ENCODE measurements at regions not wholly inside any gene's neighbourhood (a gene's known extent, or its start where the extent isn't known, plus 50 kb on each side); places are given as distances from the start of the nearest gene placed in this dataset.

DNA sequence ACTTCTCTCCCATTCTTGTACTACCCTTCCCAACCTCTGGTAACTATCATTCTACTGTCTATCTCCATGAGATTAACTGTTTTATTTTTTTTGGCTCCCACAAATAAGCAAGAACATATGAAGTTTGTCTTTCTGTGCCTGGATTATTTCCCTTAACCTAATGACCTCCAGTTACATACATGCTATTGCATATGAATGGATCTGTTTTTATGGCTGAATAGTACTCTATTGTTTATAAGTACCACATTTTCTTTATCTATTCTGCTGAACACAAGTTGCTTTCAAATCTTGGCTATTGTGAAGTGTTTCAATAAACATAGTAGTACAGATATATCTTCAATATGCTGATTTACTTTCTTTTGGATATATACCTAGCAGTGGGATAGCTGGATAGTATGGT is 376.6 kb upstream of the KCND2 start:
- TF ChIP-seq, protein P1, sequence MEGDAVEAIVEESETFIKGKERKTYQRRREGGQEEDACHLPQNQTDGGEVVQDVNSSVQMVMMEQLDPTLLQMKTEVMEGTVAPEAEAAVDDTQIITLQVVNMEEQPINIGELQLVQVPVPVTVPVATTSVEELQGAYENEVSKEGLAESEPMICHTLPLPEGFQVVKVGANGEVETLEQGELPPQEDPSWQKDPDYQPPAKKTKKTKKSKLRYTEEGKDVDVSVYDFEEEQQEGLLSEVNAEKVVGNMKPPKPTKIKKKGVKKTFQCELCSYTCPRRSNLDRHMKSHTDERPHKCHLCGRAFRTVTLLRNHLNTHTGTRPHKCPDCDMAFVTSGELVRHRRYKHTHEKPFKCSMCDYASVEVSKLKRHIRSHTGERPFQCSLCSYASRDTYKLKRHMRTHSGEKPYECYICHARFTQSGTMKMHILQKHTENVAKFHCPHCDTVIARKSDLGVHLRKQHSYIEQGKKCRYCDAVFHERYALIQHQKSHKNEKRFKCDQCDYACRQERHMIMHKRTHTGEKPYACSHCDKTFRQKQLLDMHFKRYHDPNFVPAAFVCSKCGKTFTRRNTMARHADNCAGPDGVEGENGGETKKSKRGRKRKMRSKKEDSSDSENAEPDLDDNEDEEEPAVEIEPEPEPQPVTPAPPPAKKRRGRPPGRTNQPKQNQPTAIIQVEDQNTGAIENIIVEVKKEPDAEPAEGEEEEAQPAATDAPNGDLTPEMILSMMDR (IDR thresholded peaks at IDR 0.05), result no peak
- H3K36me3 ChIP-seq, result no peaks in the 10 kb centered on the region
- DNase-seq (no peak), ATAC-seq (no peak)
- H3K4me1 ChIP-seq, result no peaks in the 10 kb centered on the region
- H3K9me3 ChIP-seq, result peaks cover 0 to 13% (median 0%) of the 10 kb centered on the region in 11 donors
- intact Hi-C loops (cut with DNase I), result no loop called here
- no peak overlapping the region for H3K4me3 ChIP-seq
- H3K27me3 ChIP-seq, result no peaks in the 10 kb centered on the region
- H3K27ac ChIP-seq, result no peak overlapping the region

DNA sequence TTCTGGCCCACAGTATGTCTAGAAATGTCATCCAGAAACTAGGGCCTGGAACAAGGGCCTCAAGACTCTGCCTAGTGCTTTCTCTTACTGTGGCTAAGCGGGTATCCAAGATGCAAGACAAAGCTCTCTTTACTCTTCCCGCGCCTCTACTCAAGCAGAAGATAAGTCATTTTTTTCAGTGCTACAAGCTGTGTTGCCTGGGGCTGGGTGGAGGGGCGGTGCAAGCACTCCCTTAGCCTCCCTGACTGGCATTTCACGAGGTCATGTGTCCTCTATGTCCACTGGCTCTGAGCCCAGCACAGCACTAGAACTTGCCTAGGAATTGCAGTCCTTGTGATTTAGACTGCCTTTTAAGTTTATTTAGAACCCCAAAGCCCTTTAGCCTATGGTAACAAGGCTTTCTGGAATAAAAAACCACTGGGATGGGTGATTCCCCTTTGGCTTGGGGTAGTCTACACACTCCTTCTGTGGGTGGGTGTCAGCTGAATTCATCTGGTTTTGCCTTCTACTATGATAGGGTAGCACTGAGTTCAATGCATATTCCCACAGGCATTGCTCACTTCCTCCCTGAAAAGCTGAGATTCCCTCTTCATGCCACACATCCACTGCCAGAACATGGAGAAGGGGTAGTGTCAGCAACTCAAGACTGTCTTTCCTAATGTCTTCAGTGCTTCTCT is 371.8 kb upstream of the KCND2 start:
- DNase-seq (no peak), ATAC-seq (no peak)
- Histone ChIP-seq H3K36me3 (no peaks in the 10 kb centered on the region), H3K4me3 (no peak overlapping the region), H3K27ac (no peak overlapping the region), H3K27me3 (no peaks in the 10 kb centered on the region), H3K9me3 (peaks cover 0 to 13% (median 0%) of the 10 kb centered on the region in 11 donors), H3K4me1 (no peaks in the 10 kb centered on the region)
- TF ChIP-seq, protein P1 (IDR thresholded peaks at IDR 0.05), result no peak
- 62% methylated on average over 5 of the region's 5 CpGs for WGBS, 2 donors
- intact Hi-C loops (cut with DNase I), result no loop called here

- TF ChIP-seq, protein P1 (IDR thresholded peaks at IDR 0.05), result no peak
- no peak for DNase-seq
- no peak for ATAC-seq
- no peak overlapping the region for H3K27ac ChIP-seq
- H3K27me3 ChIP-seq, result no peaks in the 10 kb centered on the region
- intact Hi-C loops (cut with DNase I), result no loop called here
- WGBS, 2 donors, result 93 to 94% methylated on average over 2 of the region's 2 CpGs
- H3K36me3 ChIP-seq, result no peaks in the 10 kb centered on the region
- H3K4me1 ChIP-seq, result no peaks in the 10 kb centered on the region
- H3K4me3 ChIP-seq, result no peak overlapping the region
- peaks cover 0 to 4% (median 0%) of the 10 kb centered on the region in 11 donors for H3K9me3 ChIP-seq
These were observed 369.9 kb upstream of the KCND2 start for GRCh38 chr7:119903085-119903484.

GRCh38 chr7:119905495-119905894 is 367.5 kb upstream of the KCND2 start:
- H3K36me3 ChIP-seq, result no peaks in the 10 kb centered on the region
- no peak overlapping the region for H3K4me3 ChIP-seq
- H3K27ac ChIP-seq, result no peak overlapping the region
- TF ChIP-seq, protein P1 (IDR thresholded peaks at IDR 0.05), result no peak
- DNase-seq (no peak), ATAC-seq (no peak)
- WGBS, 2 donors, result 76 to 83% methylated on average over 4 of the region's 4 CpGs
- no peaks in the 10 kb centered on the region for H3K4me1 ChIP-seq
- intact Hi-C loops (cut with DNase I), result no loop called here
- no peaks in the 10 kb centered on the region for H3K27me3 ChIP-seq
- peaks cover 0 to 6% (median 0%) of the 10 kb centered on the region in 11 donors for H3K9me3 ChIP-seq

All from heart right ventricle (tissue), 16 donors.